Smooth muscle cell (in vitro differentiated cells): ENCODE measurements at regions not wholly inside any gene's neighbourhood (a gene's known extent, or its start where the extent isn't known, plus 50 kb on each side); places are given as distances from the start of the nearest gene placed in this dataset.

Experiments used
- DNase-seq: peaks from one replicate; lab custom pipeline; 2025; ENCODE audit not compliant: unreplicated experiment; lab: John Stamatoyannopoulos, UW
- H2AFZ ChIP-seq: fragments of 200-600 bp; sonication (generic); 2 replicates; pipeline ENCODE4 v1.6.0; 2016; ENCODE audit warnings: antibody characterized with exemption, low read depth, mild to moderate bottlenecking
- H3F3A ChIP-seq: fragments of 200-600 bp; sonication (generic); 2 replicates; pipeline ENCODE4 v1.6.0; 2017; ENCODE audit warnings: antibody characterized with exemption, low read depth
- H3K27ac ChIP-seq: fragments of 200-600 bp; sonication (generic); 2 replicates; pipeline ENCODE4 v1.5.1; 2016; ENCODE audit warnings: low read depth, mild to moderate bottlenecking
- H3K27me3 ChIP-seq: fragments of 200-600 bp; sonication (generic); 2 replicates; pipeline ENCODE4 v1.6.1; 2016; ENCODE audit warnings: low read depth, mild to moderate bottlenecking
- H3K36me3 ChIP-seq: fragments of 200-600 bp; sonication (generic); 2 replicates; pipeline ENCODE4 v1.5.1; 2016; ENCODE audit warnings: low read depth
- H3K4me1 ChIP-seq: fragments of 200-600 bp; sonication (generic); 2 replicates; pipeline ENCODE4 v1.5.1; 2016; ENCODE audit warnings: low read depth
- H3K4me2 ChIP-seq: fragments of 200-600 bp; sonication (generic); 2 replicates; pipeline ENCODE4 v1.6.0; 2016; ENCODE audit warnings: mild to moderate bottlenecking
- H3K4me3 ChIP-seq: fragments of 200-600 bp; sonication (generic); 2 replicates; pipeline ENCODE4 v1.5.1; 2016; ENCODE audit warnings: mild to moderate bottlenecking
- H3K79me2 ChIP-seq: fragments of 200-600 bp; sonication (generic); 2 replicates; pipeline ENCODE4 v1.6.0; 2016; ENCODE audit warnings: low read depth, mild to moderate bottlenecking
- H3K9ac ChIP-seq: fragments of 200-600 bp; sonication (generic); 2 replicates; pipeline ENCODE4 v1.6.0; 2016; ENCODE audit warnings: low read depth
- H3K9me3 ChIP-seq: fragments of 200-600 bp; sonication (generic); replicated peaks from 2 replicates; pipeline ENCODE4 v1.5.1; 2016; ENCODE audit warnings: low read depth
- H4K20me1 ChIP-seq: fragments of 200-600 bp; sonication (generic); 2 replicates; pipeline ENCODE4 v1.6.0; 2016; ENCODE audit warnings: low read depth
- WGBS: methylation state at CpG from one replicate; pipeline ENCODE4 v1.1.7; 2016; ENCODE audit warnings: low lambda C conversion rate; 5-methylcytosine and 5-hydroxymethylcytosine counted together
- TF ChIP-seq, protein P1 (sequence below): fragments of 200-600 bp; sonication (generic); IDR thresholded peaks from 2 replicates; pipeline ENCODE4 v1.5.1; 2017; ENCODE audit warnings: borderline replicate concordance, mild to moderate bottlenecking, antibody characterized with exemption; ENCODE audit not compliant: insufficient read depth, poor library complexity, severe bottlenecking

DNA sequence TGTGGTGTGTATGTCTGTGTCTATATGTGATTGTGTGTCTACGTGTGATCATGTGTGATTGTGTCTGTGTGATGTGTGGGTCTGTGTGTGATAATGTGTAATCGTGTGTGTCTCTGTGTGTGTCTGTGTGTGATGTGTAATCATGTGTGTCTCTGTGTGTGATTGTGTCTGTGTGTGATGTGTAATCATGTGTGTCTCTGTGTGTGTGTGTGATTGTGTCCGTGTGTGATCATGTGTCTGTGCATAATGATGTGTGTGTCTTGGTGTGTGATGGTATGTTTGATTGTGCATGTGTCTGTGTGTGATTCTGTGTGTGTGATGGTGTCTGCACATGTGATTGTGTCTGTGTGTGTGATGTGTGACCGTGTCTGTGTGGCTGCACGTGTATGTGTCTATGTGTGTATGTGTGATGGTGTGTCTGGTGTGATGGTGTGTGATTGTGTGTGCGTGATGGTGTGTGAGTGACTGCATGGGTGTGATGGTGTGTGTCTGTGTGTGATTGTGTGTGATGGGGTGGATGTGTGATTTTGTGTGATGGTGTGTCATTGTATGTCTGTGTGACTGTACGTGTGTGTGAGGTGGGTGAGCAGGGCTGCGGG is 78.9 kb downstream of the RTP5 start:
- Histone ChIP-seq H3K4me2 (no peak overlapping the region), H2AFZ (no peak overlapping the region), H3K4me1 (no peaks in the 10 kb centered on the region), H3K36me3 (no peaks in the 10 kb centered on the region), H3K27ac (no peak overlapping the region), H3K9me3 (no peaks in the 10 kb centered on the region), H3K4me3 (no peak overlapping the region), H3K27me3 (peaks cover 15% of the 10 kb centered on the region), H3F3A (no peaks in the 10 kb centered on the region), H3K9ac (no peak overlapping the region), H4K20me1 (no peaks in the 10 kb centered on the region), H3K79me2 (no peaks in the 10 kb centered on the region)
- TF ChIP-seq, protein P1, sequence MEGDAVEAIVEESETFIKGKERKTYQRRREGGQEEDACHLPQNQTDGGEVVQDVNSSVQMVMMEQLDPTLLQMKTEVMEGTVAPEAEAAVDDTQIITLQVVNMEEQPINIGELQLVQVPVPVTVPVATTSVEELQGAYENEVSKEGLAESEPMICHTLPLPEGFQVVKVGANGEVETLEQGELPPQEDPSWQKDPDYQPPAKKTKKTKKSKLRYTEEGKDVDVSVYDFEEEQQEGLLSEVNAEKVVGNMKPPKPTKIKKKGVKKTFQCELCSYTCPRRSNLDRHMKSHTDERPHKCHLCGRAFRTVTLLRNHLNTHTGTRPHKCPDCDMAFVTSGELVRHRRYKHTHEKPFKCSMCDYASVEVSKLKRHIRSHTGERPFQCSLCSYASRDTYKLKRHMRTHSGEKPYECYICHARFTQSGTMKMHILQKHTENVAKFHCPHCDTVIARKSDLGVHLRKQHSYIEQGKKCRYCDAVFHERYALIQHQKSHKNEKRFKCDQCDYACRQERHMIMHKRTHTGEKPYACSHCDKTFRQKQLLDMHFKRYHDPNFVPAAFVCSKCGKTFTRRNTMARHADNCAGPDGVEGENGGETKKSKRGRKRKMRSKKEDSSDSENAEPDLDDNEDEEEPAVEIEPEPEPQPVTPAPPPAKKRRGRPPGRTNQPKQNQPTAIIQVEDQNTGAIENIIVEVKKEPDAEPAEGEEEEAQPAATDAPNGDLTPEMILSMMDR, result no peak
- no peak for DNase-seq
- WGBS, result 74% methylated on average over 8 of the region's 8 CpGs

DNA sequence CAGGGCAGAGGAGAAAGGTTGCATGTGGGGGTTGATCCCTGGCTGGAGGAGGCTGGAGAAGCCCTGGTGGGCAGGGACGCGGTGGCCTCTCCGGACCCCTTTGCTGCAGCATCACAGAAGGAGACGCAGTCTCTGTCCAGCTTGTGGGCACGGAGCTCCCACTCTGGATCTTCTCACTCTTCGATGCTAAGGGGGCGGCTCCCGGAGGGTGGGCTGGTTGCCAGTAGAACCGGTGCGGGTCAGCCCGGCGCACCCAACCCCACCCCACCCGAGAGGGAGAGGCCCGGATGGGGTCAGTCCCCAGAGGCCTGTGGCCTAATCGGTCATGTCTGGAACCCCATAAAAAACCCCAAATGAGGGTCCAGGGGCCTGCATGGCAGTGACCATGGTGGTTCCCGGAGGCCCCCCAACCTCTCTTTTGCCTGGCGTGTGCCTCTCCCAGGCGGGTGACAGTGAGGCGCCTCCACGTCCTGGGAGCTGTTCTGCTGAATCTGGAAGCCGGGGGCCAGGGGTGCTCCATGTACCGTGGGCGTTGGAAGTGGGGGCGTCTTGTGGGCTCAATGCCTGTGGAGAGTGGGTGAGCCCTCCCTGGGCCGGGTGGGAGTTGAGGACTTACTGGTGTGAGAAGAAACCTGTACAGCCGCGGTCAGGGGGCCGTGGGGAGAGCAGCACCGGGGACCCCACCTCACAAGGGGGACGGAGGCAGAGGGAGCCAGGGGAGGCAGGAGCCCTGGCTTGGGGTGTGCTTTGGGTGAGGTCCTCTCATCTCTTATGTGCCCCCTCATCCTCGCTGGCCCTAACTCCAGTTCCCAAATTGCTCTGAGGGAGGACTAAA is 79.6 kb downstream of the RTP5 start:
- no peak overlapping the region for H3K4me3 ChIP-seq
- no peaks in the 10 kb centered on the region for H3K36me3 ChIP-seq
- H3K27ac ChIP-seq, result no peak overlapping the region
- no peaks in the 10 kb centered on the region for H3F3A ChIP-seq
- WGBS, result 88% methylated on average over 26 of the region's 31 CpGs
- TF ChIP-seq, protein P1, result no peak
- peaks cover 15% of the 10 kb centered on the region for H3K27me3 ChIP-seq
- DNase-seq, result no peak
- no peaks in the 10 kb centered on the region for H3K9me3 ChIP-seq
- H3K79me2 ChIP-seq, result no peaks in the 10 kb centered on the region
- H3K4me2 ChIP-seq, result no peak overlapping the region
- no peaks in the 10 kb centered on the region for H3K4me1 ChIP-seq
- no peak overlapping the region for H3K9ac ChIP-seq
- no peak overlapping the region for H2AFZ ChIP-seq
- no peaks in the 10 kb centered on the region for H4K20me1 ChIP-seq

DNA sequence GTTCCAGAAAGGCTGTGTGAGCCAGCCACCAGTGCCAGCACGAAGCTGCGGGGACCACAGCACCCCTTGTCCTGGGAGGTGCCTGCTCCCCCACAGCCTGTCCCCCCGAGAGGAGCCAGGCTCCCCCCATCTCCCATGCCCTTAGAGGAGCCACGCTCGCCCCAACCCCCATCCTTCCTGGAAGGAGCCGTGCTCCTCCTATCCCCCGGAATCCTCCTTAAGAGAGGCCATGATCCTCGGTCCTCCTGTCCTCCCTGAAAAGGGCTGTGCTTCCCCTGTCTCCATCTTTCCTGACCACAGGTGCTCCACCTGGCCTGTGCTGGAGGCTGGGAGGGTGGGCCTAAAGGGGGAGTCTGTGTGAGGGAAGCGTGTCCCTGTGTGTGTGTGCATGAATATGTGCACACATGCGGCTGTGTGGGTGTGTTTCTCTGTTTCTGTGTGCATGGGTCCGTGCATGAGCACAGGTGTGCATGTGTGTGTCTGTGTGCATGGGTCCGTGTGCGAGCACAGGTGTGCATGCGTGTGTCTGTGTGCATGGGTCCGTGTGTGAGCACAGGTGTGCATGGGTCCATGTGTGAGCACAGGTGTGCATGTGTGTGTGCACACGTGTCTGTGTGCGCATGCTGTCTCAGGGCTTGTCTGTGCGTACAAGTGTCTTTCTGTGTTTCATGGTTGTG is 80.3 kb downstream of the RTP5 start:
- peaks cover 15% of the 10 kb centered on the region for H3K27me3 ChIP-seq
- H3F3A ChIP-seq, result no peaks in the 10 kb centered on the region
- no peak overlapping the region for H3K4me2 ChIP-seq
- no peaks in the 10 kb centered on the region for H4K20me1 ChIP-seq
- H3K79me2 ChIP-seq, result no peaks in the 10 kb centered on the region
- WGBS, result 89% methylated on average over 17 of the region's 18 CpGs
- no peaks in the 10 kb centered on the region for H3K36me3 ChIP-seq
- no peaks in the 10 kb centered on the region for H3K9me3 ChIP-seq
- no peak overlapping the region for H3K27ac ChIP-seq
- TF ChIP-seq, protein P1, result no peak
- H3K4me3 ChIP-seq, result no peak overlapping the region
- H3K4me1 ChIP-seq, result no peaks in the 10 kb centered on the region
- no peak overlapping the region for H2AFZ ChIP-seq
- no peak for DNase-seq
- no peak overlapping the region for H3K9ac ChIP-seq
